ACC112 (cell line): ENCODE measurements at regions not wholly inside any gene's neighbourhood (a gene's known extent, or its start where the extent isn't known, plus 50 kb on each side); places are given as distances from the start of the nearest gene placed in this dataset.

ENCODE experiments used
- H2AFZ ChIP-seq: fragments of 200-600 bp; sonication (generic); one replicate; pipeline ENCODE4 v1.6.0; 2017; ENCODE audit warnings: antibody characterized with exemption, low read length; ENCODE audit not compliant: unreplicated experiment
- H3K27ac ChIP-seq: fragments of 200-600 bp; sonication (generic); 2 replicates; pipeline ENCODE4 v1.5.1; 2014; ENCODE audit warnings: low read depth, mild to moderate bottlenecking, antibody characterized with exemption, low read length, moderate library complexity
- H3K27me3 ChIP-seq: fragments of 200-600 bp; sonication (generic); 2 replicates; pipeline ENCODE4 v1.6.1; 2014; ENCODE audit warnings: mild to moderate bottlenecking, antibody characterized with exemption, low read length, moderate library complexity, mixed read lengths; ENCODE audit not compliant: insufficient read depth
- H3K36me3 ChIP-seq: fragments of 200-600 bp; sonication (generic); 2 replicates; pipeline ENCODE4 v1.6.1; 2016; ENCODE audit warnings: mild to moderate bottlenecking, antibody characterized with exemption, low read length, moderate library complexity, mixed read lengths; ENCODE audit not compliant: insufficient read depth
- H3K4me1 ChIP-seq: fragments of 200-600 bp; sonication (generic); one replicate; pipeline ENCODE4 v1.6.1; 2016; ENCODE audit warnings: low read length, mixed read lengths; ENCODE audit not compliant: insufficient read depth, unreplicated experiment, control insufficient read depth
- H3K4me3 ChIP-seq: fragments of 200-600 bp; sonication (generic); 2 replicates; pipeline ENCODE4 v1.5.1; 2014; ENCODE audit warnings: mild to moderate bottlenecking, low read depth, low read length
- H3K79me2 ChIP-seq: fragments of 200-600 bp; sonication (generic); one replicate; pipeline ENCODE4 v1.6.0; 2016; ENCODE audit warnings: low read length; ENCODE audit not compliant: control insufficient read depth, unreplicated experiment, insufficient read depth

DNA sequence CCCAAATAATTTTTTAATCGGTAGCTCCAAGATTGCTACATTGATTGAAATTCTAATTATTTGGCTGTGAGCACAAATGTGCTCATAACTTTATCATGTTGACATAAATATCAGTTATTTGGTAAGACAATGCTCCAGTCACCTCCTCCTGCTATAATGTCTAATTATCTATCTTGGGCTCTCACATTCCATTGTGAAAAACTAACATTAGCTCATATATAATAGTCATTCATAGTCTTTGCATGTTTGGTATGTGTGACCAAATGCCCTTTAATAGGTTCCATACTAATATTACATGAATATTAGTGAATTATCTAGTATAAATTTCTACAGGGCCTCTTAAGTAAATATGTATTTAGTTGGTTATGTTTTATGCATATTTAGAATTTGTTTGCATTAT is 185.6 kb upstream of the MCHR2 start:
- Histone ChIP-seq H3K36me3 (no peaks in the 10 kb centered on the region), H3K79me2 (no peaks in the 10 kb centered on the region), H2AFZ (no peak overlapping the region), H3K27ac (no peak overlapping the region), H3K27me3 (no peaks in the 10 kb centered on the region), H3K4me3 (no peak overlapping the region), H3K4me1 (peaks cover 30% of the 10 kb centered on the region)

DNA sequence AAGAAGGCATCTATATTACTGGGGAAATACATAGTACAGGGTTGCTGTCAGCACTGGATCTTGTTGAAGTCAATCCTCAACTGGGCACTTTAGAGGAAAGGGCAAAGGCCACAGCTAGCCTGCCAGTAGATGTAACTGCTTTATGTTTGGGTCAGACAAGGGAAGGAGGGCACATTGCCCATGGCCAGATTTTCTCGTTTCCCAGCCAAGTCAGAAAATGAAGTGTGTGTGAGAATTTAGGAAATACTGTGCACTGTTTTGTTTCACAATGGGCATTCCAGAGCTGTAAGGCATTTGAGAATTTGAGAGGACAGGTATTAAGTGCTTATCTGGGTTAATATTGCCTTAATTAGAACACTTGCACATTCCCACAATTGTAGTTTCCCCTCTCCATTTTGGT is 183.9 kb upstream of the MCHR2 start:
- H3K27ac ChIP-seq = peak overlapping the region; percentile 84; the same call in 1 of the 2 replicates

DNA sequence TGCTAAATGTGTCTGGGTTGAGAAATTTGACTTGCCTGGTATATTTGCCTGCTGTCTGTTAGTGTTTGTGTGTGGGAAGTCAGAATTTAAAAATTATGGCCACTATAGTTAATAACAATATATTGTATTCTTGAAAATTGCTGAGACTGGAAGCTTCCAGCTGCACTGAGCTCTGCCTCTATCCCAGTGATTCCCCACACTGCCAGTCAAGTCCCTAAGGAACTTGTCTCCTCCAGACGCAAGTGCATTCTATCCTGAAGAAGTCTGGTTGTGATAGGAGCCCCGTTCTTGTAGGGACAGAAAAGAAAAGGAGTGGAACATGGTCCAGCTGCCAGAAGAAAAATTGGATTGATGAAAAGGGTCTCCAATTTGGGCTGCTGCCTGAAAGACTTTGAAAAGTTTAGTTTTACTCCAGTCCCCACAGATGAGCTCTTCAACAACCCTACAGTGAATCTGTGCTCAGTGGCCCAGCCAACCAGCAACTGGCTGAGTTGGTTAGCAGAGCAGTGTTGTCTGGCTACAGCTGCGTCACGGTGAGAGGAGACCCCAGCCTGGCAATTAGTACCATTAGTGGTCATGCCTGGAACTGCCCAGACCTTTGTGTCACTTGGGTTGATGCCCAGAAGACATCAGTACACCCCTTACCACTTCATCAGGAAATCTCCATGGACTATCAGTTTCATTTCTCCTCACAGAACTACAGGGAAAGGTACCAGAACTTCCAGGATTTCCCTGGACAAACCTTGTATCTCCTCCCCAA is 183.1 kb upstream of the MCHR2 start:
- H3K4me1 ChIP-seq = peaks cover 30% of the 10 kb centered on the region
- peak overlapping the region; percentile 84 for H3K27ac ChIP-seq
- peak overlapping the region; percentile 49 for H2AFZ ChIP-seq
- H3K79me2 ChIP-seq = no peaks in the 10 kb centered on the region
- no peaks in the 10 kb centered on the region for H3K27me3 ChIP-seq
- H3K4me3 ChIP-seq = no peak overlapping the region
- H3K36me3 ChIP-seq = no peaks in the 10 kb centered on the region

More for the DNA sequence above, 183.9 kb upstream of the MCHR2 start:
- Histone ChIP-seq H3K36me3 (no peaks in the 10 kb centered on the region), H3K4me1 (peaks cover 30% of the 10 kb centered on the region), H3K79me2 (no peaks in the 10 kb centered on the region), H3K4me3 (no peak overlapping the region), H2AFZ (peak overlapping the region; percentile 49), H3K27me3 (no peaks in the 10 kb centered on the region)

DNA sequence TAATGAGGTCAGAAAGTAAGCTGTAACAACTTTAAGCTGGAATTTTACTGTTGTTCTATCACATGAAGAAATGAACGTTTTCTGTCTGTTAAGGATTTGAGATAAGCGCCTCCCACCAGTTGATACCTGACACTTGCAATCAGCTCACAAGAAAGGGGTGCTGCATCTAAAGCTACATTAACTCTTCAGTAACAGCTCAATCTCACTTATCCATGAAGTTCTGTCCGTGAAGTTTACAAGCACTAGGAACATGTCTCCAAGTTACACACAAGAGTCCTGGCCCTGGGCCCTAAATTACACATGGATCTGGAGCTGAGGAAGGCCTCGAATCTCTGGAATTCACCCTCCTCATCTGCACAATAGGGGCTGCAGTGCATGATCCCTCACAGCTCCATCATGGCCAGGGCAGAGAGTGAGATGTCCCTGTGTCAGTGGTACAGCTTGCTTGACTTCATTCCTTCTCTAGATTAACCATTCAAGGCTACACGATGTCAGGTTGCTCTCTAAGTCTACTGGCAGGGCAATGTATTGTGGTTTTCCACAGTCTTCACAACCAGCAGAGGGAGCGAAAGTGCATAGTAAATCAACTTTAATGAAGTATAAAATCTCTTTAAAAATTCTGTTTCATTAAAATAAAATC is 182.4 kb upstream of the MCHR2 start:
- Histone ChIP-seq H3K4me3 (peak overlapping the region; percentile 22), H3K79me2 (no peaks in the 10 kb centered on the region), H3K27ac (peak overlapping the region; percentile 84), H3K4me1 (peaks cover 30% of the 10 kb centered on the region), H3K36me3 (no peaks in the 10 kb centered on the region), H3K27me3 (no peaks in the 10 kb centered on the region), H2AFZ (peak overlapping the region; percentile 93)

DNA sequence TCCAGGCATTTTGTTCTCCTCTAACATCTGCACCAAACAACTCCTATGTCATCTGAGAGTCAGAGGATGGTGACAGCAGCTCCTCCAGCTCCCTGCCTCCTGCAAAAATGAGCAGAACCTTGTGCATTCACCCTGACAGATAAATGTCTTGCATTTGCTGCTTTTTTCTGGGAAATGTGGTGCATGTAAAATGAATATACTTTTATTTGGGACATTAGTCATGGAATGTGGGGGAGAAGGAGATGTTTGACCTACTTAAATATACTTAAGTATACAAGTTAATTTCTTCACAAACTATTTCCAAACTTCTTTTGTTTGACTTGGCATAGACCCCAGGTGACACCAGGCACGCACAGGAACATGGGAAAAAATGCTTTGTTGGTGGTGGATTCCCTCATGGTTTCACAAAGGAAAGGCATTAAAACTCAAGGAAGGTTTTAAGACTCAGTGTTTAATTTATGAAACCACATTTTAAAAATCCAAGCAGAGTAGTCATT is 181.8 kb upstream of the MCHR2 start:
- Histone ChIP-seq H3K4me3 (peak overlapping the region; percentile 22), H2AFZ (peak overlapping the region; percentile 93), H3K27ac (peak overlapping the region; percentile 84), H3K27me3 (no peaks in the 10 kb centered on the region), H3K4me1 (peaks cover 30% of the 10 kb centered on the region), H3K79me2 (no peaks in the 10 kb centered on the region), H3K36me3 (no peaks in the 10 kb centered on the region)

DNA sequence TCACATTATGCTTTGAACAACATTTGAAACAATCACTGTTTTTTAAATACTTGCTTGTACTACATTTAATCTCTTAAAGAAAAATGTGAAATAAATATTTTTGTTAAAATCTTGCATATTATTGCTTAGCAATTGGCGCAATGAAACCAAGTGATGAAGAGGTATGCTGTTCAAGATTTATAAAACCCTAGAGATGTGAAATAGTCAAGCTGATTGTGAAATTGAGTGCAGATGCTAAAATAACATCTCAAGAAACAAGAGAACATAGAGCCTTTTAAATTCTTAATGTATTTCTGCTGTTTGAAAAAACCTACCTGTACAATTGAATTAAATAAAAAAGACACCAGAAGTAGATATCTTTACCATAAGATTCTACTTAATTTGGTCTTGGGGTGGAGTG is 179.2 kb upstream of the MCHR2 start:
- H3K27me3 ChIP-seq = no peaks in the 10 kb centered on the region
- H3K27ac ChIP-seq = no peak overlapping the region

DNA sequence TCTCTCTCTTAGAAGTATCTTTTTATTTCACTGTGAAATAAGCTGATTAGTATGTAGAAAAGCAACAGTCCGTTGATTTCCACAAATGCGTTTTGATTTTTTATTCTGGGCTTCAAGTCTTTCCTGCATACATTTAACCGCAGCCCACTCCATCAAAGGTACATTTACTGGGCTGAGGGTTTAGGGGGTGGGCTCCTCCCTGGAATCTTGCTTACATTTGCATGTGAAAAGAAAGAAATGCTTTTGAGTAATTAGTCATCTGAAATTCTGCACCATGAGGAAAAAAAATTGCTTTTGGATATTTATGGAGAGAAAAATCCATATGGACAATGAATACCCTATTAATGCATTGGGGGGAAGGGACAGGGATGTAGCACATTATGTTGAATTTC is 178.3 kb upstream of the MCHR2 start:
- Histone ChIP-seq H3K27ac (no peak overlapping the region), H3K4me3 (no peak overlapping the region), H3K4me1 (peaks cover 22% of the 10 kb centered on the region)

More for the DNA sequence above, 179.2 kb upstream of the MCHR2 start:
- Histone ChIP-seq H3K36me3 (no peaks in the 10 kb centered on the region), H3K4me3 (no peak overlapping the region), H2AFZ (no peak overlapping the region), H3K4me1 (peaks cover 30% of the 10 kb centered on the region), H3K79me2 (no peaks in the 10 kb centered on the region)

DNA sequence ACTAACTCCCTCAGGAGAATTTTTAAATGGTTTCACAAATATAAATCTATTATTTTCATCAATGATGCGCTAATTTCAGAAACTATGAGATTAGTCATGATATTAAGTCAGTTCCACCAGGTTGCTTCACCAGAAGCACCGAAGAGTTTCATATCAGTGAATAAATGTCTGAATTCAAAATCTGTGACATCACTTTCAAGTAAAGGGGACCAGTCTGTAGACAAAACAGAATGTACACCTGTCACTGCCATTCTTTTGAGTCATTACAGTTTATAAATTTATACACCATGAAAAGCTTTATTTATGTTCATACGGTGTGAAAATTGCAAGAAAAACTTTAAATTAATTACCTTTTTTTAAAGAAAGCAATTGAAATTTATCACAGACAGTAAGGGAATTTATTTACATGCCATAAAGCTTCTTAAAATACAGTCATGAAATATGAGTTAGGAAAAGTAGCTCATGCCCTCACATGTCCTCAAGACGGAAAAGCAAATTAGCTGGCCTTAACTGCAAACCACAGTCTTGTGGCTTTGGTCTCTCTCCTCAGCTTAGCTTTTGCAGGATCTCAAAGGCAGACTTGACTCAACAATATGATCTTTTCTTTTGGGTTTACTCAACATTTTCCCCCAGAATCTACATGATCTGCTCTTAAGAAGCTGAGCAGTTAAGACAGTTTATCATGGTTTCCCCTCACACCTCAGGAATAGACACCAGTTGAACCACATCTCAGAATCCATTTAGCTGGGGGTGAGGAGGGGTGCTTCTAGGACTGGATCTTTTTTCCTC is 177.7 kb upstream of the MCHR2 start:
- no peaks in the 10 kb centered on the region for H3K79me2 ChIP-seq
- H3K36me3 ChIP-seq = no peaks in the 10 kb centered on the region
- H3K4me1 ChIP-seq = peaks cover 16% of the 10 kb centered on the region
- no peaks in the 10 kb centered on the region for H3K27me3 ChIP-seq
- no peak overlapping the region for H2AFZ ChIP-seq
- no peak overlapping the region for H3K27ac ChIP-seq
- H3K4me3 ChIP-seq = no peak overlapping the region

More for the DNA sequence above, 178.3 kb upstream of the MCHR2 start:
- Histone ChIP-seq H3K27me3 (no peaks in the 10 kb centered on the region), H2AFZ (no peak overlapping the region), H3K36me3 (no peaks in the 10 kb centered on the region), H3K79me2 (no peaks in the 10 kb centered on the region)

DNA sequence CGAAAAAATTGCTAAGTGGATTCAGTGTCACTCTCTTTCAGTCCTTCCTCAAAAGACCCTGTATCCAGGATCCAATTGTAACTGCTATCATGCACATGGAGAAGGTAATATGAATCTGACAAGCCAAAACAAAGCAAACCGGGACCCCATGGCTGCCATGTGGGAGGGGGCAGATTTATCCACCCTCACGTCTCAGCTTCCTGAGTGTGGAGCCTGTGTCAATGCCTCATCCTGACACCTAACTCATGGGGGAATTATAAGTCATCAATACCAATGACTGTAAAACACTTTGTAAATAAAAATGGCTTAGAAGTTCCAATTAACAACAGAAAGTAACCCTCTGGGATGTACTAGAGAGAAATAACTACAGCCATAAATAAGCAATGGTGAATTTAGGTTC is 174.1 kb upstream of the MCHR2 start:
- H3K27ac ChIP-seq = no peak overlapping the region
- H3K36me3 ChIP-seq = no peaks in the 10 kb centered on the region
- no peaks in the 10 kb centered on the region for H3K4me1 ChIP-seq
- no peak overlapping the region for H3K4me3 ChIP-seq
- H2AFZ ChIP-seq = no peak overlapping the region
- no peaks in the 10 kb centered on the region for H3K79me2 ChIP-seq
- H3K27me3 ChIP-seq = no peaks in the 10 kb centered on the region

DNA sequence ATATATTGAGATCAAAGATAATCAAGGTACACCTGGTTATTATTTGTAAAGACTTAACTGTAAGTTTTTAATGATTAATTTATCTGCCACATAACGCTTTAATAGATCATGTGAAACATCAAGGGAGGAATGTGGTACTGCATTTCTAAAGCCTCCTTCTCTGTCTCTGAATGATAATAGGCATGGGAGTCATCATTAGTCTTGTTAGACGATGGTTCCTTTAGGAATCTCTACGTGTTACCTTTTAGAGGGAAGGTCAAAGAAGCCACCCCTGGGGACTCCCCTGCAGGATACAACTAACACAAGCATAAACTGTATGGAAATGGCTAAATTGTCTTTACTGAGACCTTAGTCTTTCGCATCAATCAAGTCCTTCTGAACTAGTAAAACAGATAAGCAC is 173.6 kb upstream of the MCHR2 start:
- H3K27ac ChIP-seq = no peak overlapping the region
- H3K4me3 ChIP-seq = no peak overlapping the region
- no peaks in the 10 kb centered on the region for H3K79me2 ChIP-seq
- H3K27me3 ChIP-seq = no peaks in the 10 kb centered on the region
- no peaks in the 10 kb centered on the region for H3K4me1 ChIP-seq
- no peaks in the 10 kb centered on the region for H3K36me3 ChIP-seq
- no peak overlapping the region for H2AFZ ChIP-seq
